ENCODE measurements at regions not wholly inside any gene's neighbourhood (a gene's known extent, or its start where the extent isn't known, plus 50 kb on each side); places are given as distances from the start of the nearest gene placed in this dataset.

DNA sequence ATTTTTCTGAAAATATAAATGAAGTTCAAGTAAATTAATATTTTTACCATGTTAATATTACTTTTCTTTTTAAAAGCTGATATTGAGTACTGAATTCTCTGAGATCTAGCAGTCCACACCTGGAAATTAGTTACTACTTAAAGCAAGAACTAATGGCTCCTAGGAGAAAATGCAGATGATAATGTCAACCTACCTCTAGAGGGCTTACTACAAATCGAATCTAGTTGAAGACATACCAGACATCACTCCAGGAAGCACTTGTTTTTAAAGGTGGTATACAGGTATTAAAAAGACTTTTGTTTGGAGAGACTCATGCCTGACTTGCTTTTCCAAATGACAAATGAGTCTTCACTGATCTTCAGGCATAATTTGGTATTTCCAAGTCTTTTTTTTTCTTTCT lies 516.4 kb upstream of the BOD1L1 start:
- no peak overlapping the region for H3K4me3 ChIP-seq (ENCODE audit: low read depth, low read length)
- TF ChIP-seq, protein P1, sequence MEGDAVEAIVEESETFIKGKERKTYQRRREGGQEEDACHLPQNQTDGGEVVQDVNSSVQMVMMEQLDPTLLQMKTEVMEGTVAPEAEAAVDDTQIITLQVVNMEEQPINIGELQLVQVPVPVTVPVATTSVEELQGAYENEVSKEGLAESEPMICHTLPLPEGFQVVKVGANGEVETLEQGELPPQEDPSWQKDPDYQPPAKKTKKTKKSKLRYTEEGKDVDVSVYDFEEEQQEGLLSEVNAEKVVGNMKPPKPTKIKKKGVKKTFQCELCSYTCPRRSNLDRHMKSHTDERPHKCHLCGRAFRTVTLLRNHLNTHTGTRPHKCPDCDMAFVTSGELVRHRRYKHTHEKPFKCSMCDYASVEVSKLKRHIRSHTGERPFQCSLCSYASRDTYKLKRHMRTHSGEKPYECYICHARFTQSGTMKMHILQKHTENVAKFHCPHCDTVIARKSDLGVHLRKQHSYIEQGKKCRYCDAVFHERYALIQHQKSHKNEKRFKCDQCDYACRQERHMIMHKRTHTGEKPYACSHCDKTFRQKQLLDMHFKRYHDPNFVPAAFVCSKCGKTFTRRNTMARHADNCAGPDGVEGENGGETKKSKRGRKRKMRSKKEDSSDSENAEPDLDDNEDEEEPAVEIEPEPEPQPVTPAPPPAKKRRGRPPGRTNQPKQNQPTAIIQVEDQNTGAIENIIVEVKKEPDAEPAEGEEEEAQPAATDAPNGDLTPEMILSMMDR (IDR thresholded peaks at IDR 0.05; ENCODE audit: borderline replicate concordance, insufficient read depth, low read depth, low read length), result no peak

DNA sequence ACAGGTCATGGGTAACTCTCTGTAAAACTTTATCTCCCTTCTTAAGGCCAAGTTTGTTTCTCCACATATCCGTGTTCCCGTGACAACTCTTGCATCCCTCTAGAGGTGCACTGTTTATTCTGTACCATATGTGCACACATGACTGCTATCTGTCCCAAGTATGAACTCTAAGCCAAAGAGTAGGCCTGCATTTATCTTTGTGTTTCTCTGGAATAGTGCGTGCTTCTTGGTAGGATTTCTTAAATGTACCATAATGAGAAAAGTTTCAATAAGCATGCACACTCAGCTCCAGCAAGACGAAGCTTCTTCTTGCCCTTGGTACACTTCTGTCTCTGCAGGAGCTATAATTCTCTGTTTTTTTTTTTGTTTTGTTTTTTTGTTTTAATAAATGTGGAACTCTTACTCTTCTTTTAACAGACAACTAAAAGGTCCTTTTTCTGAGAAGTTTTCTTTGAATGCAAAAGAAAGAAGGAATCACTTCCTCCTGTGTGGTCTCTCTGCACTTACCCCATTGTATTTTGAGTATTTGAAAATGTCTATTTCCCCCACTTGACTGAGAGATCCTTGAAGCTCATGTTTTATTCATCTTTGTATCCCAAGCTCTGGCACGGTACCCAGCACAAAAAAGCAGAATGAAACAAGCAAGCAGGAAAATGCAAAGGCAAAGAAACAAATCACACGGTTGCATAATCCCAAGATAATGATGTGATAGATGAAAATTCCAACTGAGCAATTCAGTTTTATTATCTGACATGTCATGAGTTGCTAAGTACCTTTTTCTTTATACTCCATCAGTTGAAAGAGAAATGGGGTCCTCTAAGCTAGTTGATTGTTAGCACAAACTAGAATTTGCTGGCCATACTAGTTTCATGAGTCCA lies 521.9 kb upstream of the BOD1L1 start:
- TF ChIP-seq, protein P1 (IDR thresholded peaks at IDR 0.05; ENCODE audit: borderline replicate concordance, insufficient read depth, low read depth, low read length), result no peak
- no peak overlapping the region for H3K4me3 ChIP-seq (ENCODE audit: low read depth, low read length)

DNA sequence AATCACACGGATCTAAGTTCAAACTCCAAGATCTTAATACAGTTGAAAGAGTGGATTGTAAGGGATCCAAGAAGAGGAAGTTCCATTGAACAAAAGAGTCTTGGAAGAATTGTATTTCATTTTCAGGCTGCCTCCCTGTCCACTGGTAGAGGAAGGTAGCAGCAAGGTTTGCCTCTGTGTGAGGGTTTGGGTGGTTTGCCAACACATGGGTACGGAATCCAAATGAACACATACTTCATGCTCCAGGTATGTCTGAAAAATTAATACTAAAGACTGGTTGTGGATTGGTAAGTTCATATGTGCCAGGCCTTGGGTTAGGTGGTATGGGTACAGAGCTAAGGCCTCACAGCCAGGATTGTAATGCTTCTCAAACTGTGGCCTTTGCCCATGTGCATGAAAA lies 523.6 kb upstream of the BOD1L1 start:
- no peak overlapping the region for H3K4me3 ChIP-seq (ENCODE audit: low read depth, low read length)
- TF ChIP-seq, protein P1 (IDR thresholded peaks at IDR 0.05; ENCODE audit: borderline replicate concordance, insufficient read depth, low read depth, low read length), result no peak

DNA sequence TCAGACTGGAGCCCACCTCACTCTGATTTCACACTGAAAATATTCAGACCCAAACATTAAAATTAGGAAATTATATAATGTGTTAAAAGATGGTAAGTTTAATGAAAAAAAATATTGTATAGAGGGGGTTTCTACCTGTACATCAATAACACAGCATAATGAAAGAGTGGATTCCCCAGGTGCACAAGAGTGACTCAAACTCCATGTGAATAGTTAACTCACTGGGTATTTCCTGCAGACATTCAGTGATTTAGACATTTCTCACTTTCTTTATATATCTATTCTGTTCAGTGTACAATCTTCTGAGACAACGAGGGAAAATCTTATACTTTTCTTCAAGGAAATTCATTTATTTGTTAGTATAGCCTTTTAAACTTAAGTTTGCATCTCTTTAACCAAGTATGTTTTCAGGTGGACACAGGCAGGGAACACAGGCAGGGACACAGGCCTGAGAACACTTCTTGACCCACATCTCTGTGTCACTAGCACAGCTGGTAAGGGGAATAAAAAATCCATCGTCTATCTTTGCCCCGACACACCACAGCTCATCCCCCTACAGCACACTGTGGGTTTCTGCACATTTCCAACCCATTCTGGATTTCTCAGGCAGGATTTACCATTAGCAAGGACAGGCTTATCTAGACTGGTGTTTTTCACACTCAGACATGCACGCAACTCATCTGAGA lies 525.5 kb upstream of the BOD1L1 start:
- H3K4me3 ChIP-seq (ENCODE audit: low read depth, low read length), result no peak overlapping the region
- TF ChIP-seq, protein P1 (IDR thresholded peaks at IDR 0.05; ENCODE audit: borderline replicate concordance, insufficient read depth, low read depth, low read length), result no peak

DNA sequence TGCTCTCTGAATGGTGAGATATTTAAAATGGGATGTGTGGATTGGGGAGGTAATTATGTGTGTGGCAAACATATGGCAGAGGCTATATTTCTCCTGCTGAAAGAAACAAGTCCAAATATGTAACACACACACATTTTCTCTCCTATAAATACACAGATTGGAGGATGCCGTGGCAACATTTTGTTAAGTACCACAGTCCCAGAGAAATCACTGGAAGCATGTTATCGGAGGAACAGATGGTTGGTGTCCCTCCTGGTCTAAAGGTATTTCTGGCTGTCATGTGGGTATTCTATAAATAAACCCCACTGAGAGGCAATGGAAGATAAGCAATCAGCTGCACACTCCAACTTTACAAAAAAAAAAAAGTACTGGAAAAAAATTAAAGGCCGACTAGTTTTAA lies 528.3 kb upstream of the BOD1L1 start:
- no peak overlapping the region for H3K4me3 ChIP-seq (ENCODE audit: low read depth, low read length)
- TF ChIP-seq, protein P1 (IDR thresholded peaks at IDR 0.05; ENCODE audit: borderline replicate concordance, insufficient read depth, low read depth, low read length), result no peak

DNA sequence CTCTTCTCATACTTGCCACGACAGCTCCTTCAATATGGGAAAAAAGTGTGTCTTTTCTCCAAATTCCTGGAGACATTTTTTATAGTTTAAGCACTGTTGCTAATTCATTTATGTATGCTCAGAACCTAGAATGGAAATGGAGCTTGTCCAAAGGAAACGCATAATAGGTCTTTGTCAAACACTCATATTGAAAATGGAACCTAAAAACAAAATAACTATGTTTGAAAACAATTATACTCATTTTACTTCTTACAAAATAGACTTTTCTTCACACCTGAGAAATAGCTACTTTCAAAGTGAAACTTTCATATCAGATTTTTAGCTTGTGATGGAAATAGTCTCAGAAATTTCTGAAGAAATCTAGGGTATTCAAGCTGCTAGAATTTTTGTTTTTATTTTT lies 529.7 kb upstream of the BOD1L1 start:
- TF ChIP-seq, protein P1 (IDR thresholded peaks at IDR 0.05; ENCODE audit: borderline replicate concordance, insufficient read depth, low read depth, low read length), result no peak
- H3K4me3 ChIP-seq (ENCODE audit: low read depth, low read length), result no peak overlapping the region

Data from GM12875 (cell line).